GM12878 (cell line): ENCODE measurements at regions not wholly inside any gene's neighbourhood (a gene's known extent, or its start where the extent isn't known, plus 50 kb on each side); places are given as distances from the start of the nearest gene placed in this dataset.
A peak's percentile ranks its signal among the peaks of the same experiment; 100 is the strongest.

Experiments
- BCL11A ChIP-seq: IDR thresholded peaks from 2 replicates; pipeline ENCODE4 v1.6.1; 2011; ENCODE audit warnings: low read depth, low read length
- BMI1 ChIP-seq: fragments of 450-650 bp; IDR thresholded peaks from 2 replicates; pipeline ENCODE4 v1.6.1; 2016; ENCODE audit warnings: mild to moderate bottlenecking, moderate library complexity, borderline replicate concordance
- CHD2 ChIP-seq: IDR thresholded peaks from 2 replicates; pipeline ENCODE4 v1.6.1; 2011; ENCODE audit warnings: low read depth, low read length, improper control_type of control experiment, borderline replicate concordance
- DPF2 ChIP-seq: fragments of 450-650 bp; IDR thresholded peaks from 2 replicates; pipeline ENCODE4 v1.6.1; 2017; ENCODE audit warnings: mild to moderate bottlenecking
- FOXM1 ChIP-seq: IDR thresholded peaks from 2 replicates; pipeline ENCODE4 v1.6.1; 2012; ENCODE audit warnings: low read depth, mild to moderate bottlenecking, inconsistent platforms, low read length, moderate library complexity
- IKZF2 ChIP-seq, 2 experiments: fragments of 450-650 bp; IDR thresholded peaks; 2 replicates each; pipeline ENCODE4 v1.6.1; 2017; ENCODE audit warnings: mild to moderate bottlenecking in 2 of 2, moderate library complexity in 2 of 2
- IRF4 ChIP-seq: IDR thresholded peaks from 2 replicates; pipeline ENCODE4 v1.6.1; 2011; ENCODE audit warnings: low read depth, low read length
- IRF5 ChIP-seq: fragments of 450-650 bp; IDR thresholded peaks from 2 replicates; pipeline ENCODE4 v1.6.1; 2017; ENCODE audit warnings: borderline replicate concordance
- KAT2A ChIP-seq: conservative IDR thresholded peaks from 2 replicates; pipeline ENCODE4 v1.6.1; 2011; ENCODE audit warnings: low read depth, low read length; ENCODE audit not compliant: control insufficient read depth
- MLLT1 ChIP-seq: fragments of 450-650 bp; IDR thresholded peaks from 2 replicates; pipeline ENCODE4 v1.6.1; 2016; ENCODE audit warnings: mild to moderate bottlenecking
- MYB ChIP-seq: fragments of 150-350 bp; IDR thresholded peaks from 2 replicates; pipeline ENCODE4 v1.6.1; 2014; ENCODE audit warnings: mild to moderate bottlenecking, low read depth, low read length, borderline replicate concordance
- NR2F1 ChIP-seq: fragments of 450-650 bp; conservative IDR thresholded peaks from 2 replicates; pipeline ENCODE4 v1.6.1; 2017; ENCODE audit warnings: mild to moderate bottlenecking
- PBX3 ChIP-seq: IDR thresholded peaks from 2 replicates; pipeline ENCODE4 v1.6.1; 2011; ENCODE audit warnings: mild to moderate bottlenecking, low read depth, low read length, moderate library complexity; ENCODE audit not compliant: insufficient replicate concordance
- RCOR1 ChIP-seq: conservative IDR thresholded peaks from 2 replicates; pipeline ENCODE4 v1.6.1; 2012; ENCODE audit warnings: low read depth, low read length, improper control_type of control experiment
- RELB ChIP-seq: fragments of 450-650 bp; IDR thresholded peaks from 2 replicates; pipeline ENCODE4 v1.6.1; 2017; ENCODE audit warnings: low read depth, mild to moderate bottlenecking, moderate library complexity
- SPI1 ChIP-seq: IDR thresholded peaks from 2 replicates; pipeline ENCODE4 v1.6.1; 2011; ENCODE audit warnings: low read depth, mild to moderate bottlenecking, low read length, moderate library complexity, borderline replicate concordance; ENCODE audit not compliant: insufficient read depth
- YY1 ChIP-seq: IDR thresholded peaks from 2 replicates; pipeline ENCODE4 v1.6.1; 2011; ENCODE audit warnings: low read depth, mild to moderate bottlenecking, low read length
- ZNF217 ChIP-seq: fragments of 450-650 bp; IDR thresholded peaks from 2 replicates; pipeline ENCODE4 v1.6.1; 2017; ENCODE audit warnings: antibody characterized with exemption, mild to moderate bottlenecking
- ZNF592 ChIP-seq: fragments of 450-650 bp; IDR thresholded peaks from 2 replicates; pipeline ENCODE4 v1.6.1; 2017; ENCODE audit warnings: mild to moderate bottlenecking, moderate library complexity

GRCh38 chr6:84411060-84411629 lies 183.7 kb upstream of the CEP162 start (continued):
- TF ChIP-seq PBX3 (peak; percentile 56), IKZF2 (IDR thresholded peaks at IDR 0.05) (peak; percentile 97 to 98), ZNF592 (no peak), IRF5 (no peak), NR2F1 (peak; percentile 33; the same call in 1 of the 2 replicates), IRF4 (no peak), MYB (no peak), BCL11A (peak; percentile 69; the same call in 1 of the 2 replicates), YY1 (no peak), RCOR1 (no peak), DPF2 (peak; percentile 95), ZNF217 (peak; percentile 52; the same call in 1 of the 2 replicates), KAT2A (no peak), RELB (peak; percentile 97), MLLT1 (peak; percentile 57; the same call in 1 of the 2 replicates), BMI1 (peak; percentile 85), SPI1 (no peak), FOXM1 (no peak), CHD2 (0 out of 2 replicates have a peak, but pooled peaks have one; percentile 19)
